ENCODE measurements at regions not wholly inside any gene's neighbourhood (a gene's known extent, or its start where the extent isn't known, plus 50 kb on each side); places are given as distances from the start of the nearest gene placed in this dataset.

DNA sequence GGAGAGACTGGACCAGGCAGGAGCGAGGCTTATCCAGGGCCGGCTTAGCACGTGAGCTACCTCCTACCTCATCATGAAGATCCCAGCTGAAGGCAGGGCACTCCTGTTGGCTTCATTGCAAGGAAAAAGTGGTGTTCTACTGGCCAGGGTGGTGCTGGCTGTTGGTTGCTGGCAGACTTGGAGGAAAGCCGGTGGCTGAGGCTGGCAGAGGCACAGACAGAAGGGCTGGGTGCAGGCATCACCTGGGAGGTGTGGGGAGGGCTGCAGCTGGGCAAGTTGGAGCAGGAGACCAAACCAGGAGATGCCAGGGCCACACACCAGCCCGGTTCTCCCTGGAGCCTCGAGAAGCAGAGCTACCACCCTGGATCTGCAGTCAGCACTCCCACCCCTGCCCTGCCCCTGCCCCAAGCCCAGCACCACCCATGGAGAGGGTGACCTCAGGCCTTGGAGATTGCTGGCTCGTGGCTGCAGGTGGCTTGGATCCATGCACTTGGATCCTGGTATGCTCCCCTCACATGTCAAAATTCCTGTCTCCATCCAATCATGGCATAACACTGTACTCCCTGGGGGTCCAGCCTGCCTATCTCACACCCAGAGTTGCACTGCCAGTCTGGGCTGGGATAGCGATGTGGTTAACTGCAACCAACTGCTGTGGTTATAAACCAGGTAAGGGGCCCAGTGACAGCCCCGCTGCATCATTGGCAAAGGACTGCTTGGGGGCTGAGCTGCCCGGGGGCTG, 49.7 kb downstream of the GLI2 start:
- no peak for DNase-seq

DNA sequence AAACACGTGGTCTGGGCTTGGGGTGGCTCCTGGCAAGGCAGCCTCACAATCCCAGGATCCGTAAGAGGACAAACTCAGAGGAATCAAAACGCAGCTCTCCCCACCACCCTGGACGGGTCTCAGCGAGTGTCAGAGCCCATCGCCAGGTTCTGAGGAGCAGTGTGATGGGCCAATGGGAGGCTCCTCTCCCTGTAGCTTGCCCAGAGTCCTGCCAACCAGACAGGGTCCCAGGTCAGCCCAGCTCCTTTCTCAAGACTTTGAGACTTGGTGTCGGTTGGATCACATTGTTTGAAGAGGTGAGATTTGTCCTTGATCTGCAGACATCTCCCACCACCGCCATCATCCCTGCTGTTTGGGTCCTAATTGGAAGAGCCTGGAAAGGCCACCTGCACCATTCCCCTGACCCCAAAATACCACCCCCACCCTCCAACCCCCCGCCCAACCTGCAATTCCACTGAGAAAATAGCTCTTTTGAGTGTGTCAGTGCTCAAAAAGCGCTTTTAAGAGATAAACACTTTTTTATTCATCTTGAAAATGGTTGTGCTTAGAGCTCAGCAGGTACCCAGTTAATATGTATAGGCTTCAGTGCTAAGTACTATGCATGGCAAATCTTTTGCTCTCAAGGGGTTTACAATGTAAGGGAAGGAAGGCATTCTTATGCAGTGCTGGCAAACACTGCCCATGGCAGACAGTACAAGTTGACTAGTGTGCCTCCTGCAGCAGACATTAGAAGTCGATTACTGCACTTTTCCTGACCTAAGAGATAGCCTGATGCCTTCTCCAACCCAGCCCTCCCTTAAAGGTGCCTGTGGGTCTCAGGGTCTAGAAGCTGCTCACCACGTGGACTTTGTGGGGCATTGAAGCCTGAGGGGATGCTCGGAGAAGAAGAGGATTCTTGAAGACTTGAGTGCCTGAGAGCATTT, 50.6 kb downstream of the GLI2 start:
- DNase-seq, result no peak

DNA sequence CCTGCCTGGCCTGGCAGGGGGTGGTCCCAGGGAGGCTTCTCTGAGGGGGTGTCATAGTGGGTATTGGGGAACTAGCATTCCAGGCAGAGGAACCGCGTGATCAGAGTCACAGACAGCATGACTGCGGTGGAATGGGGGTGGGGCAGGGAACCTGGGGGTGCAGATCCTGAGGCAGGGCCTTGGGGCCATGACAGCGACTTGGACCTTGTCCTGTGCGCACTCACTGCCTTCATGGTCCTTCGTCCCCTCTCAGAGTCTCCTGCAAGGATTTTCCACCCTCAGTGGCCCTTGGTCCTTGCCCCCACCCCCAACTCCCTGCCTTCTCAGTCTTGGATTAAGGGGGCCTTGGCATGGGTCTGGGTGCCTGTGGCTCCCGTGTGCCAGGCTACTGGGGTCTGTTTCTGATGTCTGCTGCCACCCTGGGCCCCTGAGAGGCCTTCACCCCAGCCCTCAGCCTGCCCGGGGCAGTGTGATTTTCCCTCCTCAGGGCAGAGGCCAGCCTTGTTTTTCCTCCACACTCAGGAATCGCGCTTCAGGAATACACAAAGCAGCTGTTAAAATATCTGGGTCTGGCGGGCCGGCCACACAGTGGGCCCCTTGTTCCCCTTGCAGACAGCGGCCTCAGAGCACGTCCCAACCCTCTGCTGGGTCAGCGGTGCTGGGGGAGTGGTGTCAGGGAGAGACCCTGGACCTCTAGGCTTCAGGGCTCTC, 51.6 kb downstream of the GLI2 start:
- no peak for DNase-seq

DNA sequence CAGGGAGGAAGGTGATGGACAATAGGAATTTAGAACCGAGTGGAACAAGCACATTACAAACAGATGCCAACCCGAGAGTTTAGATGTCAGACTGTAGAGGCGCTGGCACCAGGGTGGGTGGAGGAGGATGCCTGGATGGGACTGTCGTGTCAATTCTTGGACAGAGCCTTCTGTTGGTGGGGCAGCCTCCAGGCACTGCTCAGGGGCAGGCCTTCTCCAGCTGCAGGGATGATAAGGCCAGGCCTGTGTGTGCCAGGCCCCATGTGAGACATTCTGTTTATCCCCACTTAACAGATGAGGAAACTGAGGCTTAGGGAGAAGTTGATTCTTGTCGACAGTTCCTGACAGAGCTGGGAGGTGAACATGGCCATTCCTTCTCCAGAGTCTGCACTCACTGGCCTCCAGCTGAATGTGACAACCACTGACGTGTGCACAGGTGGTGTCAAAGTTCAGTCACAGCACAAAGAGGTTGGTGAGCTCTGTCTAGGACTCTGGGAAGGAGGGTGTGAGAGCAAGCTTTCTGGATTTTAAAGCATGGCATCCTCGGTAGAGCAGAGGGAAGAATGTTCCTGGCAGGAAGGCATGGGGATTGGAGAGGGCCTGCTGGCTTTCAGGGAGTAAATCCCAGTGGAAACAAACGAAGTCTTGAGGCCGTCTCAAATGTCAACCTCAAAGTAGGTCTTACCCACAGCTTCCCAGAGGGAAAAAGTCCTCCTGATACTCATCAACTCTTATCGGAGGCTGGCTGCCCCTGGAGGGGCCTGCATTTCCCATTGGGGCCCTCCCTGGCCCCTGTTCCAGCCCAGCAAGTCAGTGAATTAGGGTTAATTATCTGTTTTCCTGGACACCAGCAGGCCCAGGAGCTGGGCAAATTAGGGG, 52.4 kb downstream of the GLI2 start:
- no peak for DNase-seq

DNA sequence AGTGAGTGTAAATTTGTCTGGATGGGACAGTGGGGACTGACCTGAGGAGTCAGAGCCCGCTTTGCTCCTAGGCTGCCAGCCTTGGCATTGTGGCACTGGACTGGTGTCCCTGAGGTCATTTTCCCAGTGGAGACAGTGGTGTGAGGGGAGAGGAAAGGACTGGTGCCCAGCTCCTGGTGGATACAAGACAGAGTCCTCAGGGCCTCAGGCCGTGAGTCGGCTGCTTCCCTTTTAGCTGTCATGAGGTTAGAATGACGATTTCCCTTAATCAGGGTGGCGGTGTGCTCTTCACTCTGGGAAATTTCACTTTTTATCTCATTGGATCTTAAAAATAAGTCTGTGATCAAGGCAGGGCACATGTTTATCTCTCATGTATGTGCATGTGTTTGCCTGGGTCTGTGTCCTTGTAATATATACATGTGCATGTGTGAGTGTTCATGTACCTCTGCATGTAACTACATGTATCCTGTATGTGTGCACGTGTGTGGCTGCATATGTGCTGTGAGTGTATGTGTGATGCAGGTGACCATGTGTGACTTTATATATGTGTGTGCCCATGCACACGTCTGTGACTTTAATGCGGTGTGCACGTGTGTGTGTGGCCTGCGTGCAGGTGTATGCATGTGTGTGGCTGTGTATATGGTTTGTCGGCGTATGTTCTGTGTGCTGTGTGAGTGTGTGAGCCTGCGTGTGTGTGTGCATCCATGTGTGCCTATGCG, 55.7 kb downstream of the GLI2 start:
- no peak for DNase-seq

DNA sequence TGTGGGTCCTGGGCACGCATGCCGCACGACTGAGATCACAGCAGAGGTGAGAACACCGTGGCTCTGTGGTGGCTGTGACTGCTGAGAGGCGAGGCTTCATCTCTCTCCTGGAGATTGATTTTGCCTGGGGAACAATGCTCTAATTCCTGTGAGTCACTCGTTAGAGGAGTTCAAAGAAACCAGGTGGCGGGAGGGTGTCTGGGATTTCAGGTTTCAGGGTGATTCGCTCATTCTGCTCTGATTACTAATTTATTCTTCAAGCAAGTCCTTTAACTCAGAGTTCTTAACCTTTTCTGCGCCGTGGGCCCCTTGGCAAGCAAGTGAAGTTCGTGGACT, 56.3 kb downstream of the GLI2 start:
- no peak for DNase-seq

DNA sequence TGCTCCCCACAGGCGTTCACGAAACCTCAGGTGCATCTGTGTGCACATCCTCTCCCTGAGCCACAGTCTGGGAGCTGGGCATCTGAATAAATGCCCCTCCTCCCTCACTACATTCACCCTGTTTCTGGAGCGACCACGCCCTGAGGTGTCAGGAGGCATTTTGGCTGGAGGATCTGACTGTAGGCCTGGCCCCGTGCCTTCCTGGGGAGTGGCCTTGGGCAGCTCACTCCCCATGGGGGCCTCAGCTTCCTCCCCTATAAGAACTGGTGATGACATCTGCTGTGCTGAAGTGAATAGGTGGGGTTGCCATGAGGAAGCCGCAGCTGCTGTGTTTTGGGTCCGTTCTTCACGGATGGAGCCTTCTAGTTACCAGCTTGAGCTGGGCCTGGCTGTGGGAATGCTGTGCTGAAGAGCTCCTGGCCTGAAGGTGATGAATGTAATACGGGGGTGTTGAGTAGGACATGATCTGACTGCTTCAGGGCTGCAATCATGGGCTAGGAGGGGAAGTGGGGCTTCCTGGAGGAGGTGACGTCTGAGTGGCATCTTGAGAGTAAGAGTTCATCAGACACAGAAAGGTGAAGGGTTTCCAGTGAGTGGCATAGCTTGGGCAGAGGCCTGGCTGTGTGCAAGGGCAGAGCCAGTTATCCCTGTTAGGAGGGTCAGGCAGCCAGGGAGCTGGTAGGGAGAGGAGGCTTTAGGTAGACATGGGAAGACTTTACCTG, 58.2 kb downstream of the GLI2 start:
- DNase-seq, result no peak

DNA sequence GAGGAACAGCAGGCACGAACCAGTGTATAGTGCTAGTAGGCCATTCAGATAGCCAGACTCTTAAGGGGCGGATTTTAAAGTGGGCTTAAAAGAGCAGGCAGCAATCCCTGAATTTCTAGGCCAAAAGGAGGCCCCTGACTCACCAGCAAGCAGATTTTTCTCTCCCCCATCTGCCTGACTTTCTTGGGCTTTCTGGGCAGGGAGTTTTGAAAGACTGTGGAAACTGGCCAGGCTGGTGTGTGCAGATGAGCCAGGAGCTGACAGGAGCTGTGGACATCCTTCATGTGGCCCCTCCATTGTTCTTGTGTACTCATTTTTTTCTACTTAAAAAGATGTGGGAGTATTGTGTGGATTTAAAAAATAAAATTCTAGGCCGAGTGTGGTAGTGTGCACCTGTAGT, 59.0 kb downstream of the GLI2 start:
- DNase-seq, result no peak

DNA sequence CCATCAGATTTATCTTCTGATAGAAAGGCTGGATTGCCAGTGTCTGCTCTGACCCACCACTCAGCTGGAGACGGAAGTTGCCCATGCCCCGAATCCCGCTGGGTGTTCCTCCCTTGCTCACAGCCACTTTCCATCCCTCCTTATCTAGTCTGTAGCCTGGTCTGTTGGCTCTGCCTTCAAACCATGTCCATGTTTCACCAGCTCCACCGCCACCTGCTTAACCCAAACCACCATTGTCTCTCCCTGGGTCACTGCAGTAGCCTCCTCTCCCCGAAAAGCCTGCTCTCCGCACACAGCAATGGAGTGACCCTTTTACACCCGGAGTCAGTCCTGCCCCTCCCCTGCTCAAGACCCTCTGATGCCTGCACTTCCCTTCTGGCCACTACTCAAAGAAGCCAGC, 60.4 kb downstream of the GLI2 start:
- DNase-seq, result no peak

DNA sequence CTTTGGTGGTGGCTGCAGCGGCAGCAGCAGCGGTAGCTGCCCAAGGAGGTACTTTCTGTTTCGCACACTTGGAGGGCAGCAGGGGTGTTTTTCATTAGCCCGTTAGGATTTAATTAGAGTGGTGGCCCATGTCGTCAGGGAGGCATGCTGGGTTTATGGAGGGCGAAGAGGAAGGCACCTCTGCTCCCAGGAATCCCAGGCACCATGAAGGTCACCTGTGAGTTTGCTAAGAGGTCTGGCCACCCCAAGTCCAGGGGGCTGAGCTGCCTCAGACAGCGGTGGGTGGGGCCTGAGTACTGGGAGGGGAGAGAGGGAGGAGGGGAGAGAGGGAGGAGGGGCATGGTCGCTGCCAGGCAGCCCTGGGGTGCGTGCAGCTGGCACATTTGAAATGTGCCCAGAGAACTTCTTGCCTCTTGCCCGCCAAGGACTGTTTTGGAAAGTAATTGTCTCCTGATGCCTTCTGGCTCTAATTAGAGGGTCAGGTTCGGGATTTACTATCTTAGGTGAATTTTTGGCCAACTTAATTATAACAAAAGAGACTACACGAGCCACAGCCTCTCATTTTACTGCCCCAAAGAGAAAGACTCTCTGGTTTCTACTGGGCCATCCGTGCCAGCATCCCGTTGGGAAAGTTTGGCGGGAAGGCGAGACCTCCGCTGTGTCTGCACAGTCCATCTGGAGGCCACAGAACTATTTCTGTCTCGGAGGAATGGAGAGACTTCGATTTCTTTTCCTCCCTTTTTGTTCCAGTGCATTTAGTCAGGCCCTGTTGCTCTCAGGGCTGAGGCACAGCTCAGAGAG, 62.0 kb downstream of the GLI2 start:
- no peak for DNase-seq

DNA sequence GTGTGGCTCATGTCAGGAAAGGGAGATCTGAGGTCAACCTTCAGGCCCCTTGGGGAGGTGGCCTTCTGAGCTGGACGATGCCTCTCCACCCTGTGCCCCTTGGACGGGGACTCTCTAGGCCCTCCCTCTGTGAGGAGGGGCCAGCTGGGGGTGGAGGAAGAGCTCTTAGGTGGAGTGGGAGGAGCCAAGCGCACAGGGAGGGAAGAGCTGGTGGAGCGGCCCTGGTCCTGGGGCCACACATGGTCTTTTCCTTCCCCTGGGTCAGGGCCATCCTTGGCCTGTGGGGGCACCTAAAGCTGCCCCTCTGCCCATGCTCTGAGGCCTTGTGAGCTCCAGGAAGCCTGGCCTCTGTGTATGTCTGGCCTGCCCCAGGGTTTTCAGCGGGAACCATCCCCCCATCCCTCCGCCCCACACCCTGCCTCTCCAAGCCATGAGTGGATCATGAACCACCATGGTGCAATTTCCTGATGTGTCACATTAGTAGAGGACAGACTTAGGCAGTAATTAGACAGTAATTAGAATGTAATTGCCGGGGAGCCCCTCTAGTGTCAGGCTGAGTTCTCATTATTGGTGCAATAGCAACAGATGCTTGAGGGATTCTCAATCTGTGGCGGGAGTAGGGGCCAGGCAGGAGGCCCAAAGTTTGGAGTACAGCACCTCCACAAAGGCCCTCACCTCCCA, 63.0 kb downstream of the GLI2 start:
- DNase-seq, result no peak

DNA sequence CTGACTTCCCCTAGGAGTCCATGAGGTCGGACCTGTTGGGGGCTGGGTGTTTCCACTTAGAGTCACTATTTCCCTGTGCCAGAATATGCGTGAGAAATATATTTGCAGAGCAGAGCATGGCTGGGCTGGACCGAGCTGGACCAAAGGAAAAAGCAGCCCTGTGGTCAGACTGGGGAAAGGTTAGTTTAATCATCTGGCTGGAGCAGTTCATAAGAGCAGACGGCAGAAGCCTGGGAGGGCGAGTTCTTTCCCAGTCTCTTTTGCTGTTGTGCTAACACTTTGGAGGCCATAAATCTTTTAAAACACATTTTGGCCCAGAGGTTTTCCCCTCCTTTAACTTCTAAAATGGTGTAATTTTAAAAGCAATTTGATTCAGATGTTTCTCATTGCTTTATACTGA, 66.5 kb downstream of the GLI2 start:
- no peak for DNase-seq

DNA sequence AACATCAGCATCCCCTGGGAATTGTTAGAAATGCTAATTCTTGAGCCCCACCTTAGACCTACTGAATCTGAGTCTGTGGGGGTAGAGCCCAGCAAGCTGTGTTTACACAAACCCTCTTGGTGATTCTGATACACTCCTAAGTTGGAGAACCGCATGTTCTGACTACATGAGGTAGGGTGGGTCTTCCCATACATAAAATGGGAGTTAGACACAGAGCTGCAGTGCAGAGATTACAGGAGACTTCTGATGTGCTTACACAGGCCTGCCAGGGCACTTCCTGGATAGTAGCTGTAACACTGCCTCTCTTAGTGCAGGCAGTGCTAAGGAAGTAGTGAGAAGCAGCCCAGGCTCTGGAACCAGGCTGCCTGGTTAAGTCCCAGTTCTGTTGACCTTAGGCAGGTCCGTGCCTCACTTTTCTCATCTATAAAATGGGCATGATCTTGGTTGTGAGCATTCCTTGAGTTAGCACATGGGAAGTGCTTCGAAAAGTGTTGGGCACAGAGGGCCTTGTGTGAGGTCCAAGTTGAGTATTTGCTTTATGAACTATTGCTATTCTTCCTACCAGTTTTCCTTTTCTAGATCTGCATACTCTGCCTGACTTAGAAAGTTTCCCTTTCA, 67.3 kb downstream of the GLI2 start:
- DNase-seq, result no peak

DNA sequence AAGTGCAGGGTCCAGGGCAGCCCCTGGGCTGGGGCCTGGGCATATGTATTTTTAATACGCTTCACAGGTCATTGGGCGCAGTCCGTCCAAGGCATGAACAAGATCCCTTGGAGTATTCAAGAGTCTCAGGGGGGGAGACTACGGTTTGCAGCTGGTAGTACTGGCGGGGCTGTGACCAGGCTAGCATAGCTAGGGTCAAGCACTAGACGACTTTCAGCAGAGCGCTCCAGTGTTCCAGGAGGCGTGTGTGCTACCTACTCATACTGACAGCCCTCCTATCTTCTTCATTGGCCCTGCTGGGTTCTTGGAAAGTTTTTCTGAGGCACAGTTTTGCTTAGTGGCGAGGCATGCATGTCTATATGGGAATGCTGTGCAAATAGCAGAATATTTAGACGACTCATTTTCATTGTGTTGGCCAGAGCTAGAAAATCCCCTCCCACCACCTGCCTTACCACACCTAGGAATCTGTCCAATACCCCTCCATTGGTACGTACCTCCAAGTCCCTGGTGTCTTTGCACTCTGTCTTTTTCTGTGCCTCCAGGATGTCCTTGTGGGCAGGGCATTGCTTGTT, 68.2 kb downstream of the GLI2 start:
- DNase-seq, result no peak

DNA sequence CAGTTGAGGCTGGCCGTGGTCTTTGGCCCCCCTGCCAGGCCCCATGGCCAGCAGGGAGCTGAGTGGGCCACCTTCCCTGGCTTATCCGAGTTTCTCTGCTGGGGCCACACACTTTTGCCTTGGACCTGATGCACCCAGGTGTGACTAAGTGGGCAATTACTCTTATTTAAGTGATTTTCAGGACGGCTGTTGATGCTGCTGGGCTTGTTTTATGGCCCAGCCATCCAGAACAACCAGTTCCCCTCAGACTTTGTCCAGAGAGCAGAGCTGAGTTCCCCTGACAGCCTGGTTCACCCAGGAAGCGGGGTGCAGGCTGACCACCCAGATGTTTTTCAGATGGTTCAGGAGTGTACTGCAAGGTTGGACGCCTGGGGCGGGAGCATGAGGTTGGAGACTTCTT, 68.8 kb downstream of the GLI2 start:
- peak; percentile 49 for DNase-seq

DNA sequence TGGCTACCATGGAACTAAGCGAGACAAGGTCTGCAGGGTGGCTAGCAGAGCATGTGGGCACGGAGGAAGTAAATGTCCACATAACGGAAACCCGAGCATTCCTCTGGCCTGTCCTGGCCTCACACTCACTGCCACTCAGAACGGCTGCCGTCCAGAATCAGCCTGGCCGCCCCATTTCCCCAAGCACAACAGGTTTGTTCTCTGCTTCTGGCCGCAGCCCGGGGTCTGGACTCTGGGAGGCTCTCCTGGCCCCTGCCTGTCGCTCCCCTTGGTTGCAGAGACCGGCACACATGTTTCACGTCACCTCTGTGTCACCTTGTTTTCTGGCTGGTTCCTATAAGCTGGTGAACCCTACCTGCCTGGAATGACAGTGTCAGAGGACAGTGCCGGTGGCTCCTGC, 69.3 kb downstream of the GLI2 start:
- no peak for DNase-seq

DNA sequence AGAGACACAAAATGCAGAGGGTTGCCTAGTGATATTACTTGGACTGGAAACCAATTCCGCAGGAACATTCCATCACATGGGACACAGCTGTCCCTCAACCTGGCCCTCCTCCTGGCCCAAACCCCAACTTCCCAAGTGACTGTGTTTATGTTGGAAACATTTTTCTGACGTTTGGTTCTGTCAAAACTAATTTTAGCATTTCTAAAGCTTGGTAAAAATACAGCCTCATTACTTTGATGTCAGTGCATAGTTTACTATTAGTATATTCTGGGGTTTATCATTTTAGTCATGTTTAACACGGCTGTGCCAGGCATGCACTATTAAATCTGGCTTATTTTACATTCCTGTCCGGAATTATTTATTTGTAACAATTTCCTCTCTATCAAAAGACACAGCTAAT, 69.9 kb downstream of the GLI2 start:
- no peak for DNase-seq

DNA sequence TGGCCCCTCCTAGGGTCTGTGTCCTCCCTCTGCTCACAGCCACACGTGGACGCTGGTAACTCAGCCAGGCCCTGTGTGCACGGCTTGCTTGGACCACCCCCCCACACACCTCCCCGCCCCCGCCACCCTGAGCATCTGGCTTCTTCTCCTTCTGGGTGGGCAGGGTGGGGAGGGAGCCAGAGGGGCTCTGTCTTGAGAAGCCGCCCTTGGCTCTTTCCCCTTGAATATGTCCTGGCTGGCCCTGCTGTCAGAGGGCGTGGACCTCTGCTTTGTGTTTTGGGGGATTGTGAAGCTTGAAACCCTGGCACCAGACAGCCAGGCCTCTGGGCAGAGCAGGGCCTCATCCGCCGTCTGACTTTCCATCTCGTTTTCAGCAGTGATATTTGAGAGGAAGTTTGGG, 72.1 kb downstream of the GLI2 start:
- no peak for DNase-seq

DNA sequence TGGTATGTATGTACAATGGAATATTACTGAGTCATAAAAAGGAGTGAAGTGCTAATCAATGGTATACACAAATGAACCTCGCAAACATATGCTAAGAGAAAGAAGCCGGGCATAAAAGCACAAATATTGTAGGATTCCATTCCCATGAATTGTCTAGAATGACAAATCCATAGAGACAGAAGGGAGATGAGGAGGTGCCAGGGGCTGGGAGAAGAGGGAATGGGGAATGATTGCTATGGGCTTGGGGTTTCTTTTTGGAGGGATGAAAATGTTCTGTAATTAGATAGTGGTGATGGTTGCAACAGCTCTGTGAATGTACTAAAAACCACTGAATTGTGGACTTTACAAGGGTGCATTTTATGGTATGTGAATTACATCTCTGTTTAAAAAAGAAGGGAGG, 73.5 kb downstream of the GLI2 start:
- DNase-seq, result no peak
